Suprapubic skin (tissue), 4 donors: ENCODE measurements at regions not wholly inside any gene's neighbourhood (a gene's known extent, or its start where the extent isn't known, plus 50 kb on each side); places are given as distances from the start of the nearest gene placed in this dataset.

ENCODE experiments used
- DNase-seq, 2 donors: peaks; one replicate each; pipeline ENCODE4 v3.0.0-alpha.2; 2019; ENCODE audit warnings: low spot score in 2 of 2
- H3K27ac ChIP-seq: fragments of 200-600 bp; sonication (generic); one replicate; pipeline ENCODE4 v1.5.1; 2019
- H3K27me3 ChIP-seq: fragments of 200-600 bp; sonication (generic); one replicate; pipeline ENCODE4 v1.5.1; 2019
- H3K36me3 ChIP-seq: fragments of 200-600 bp; sonication (generic); one replicate; pipeline ENCODE4 v1.5.1; 2019
- H3K4me1 ChIP-seq: fragments of 200-600 bp; sonication (generic); one replicate; pipeline ENCODE4 v1.5.1; 2019
- H3K4me3 ChIP-seq: fragments of 200-600 bp; sonication (generic); one replicate; pipeline ENCODE4 v1.5.1; 2019; ENCODE audit warnings: mild to moderate bottlenecking
- H3K9me3 ChIP-seq: fragments of 200-600 bp; sonication (generic); one replicate; pipeline ENCODE4 v1.5.1; 2019
- CTCF ChIP-seq, 2 donors: fragments of 200-600 bp in 1 of 2; fragments of 450-650 bp in 1 of 2; sonication (generic) in 1 of 2; IDR thresholded peaks; one replicate each; pipeline ENCODE4 v1.5.1; 2016 to 2019; ENCODE audit warnings: antibody characterized with exemption in 2 of 2, mild to moderate bottlenecking in 1 of 2, moderate library complexity in 1 of 2
- EP300 ChIP-seq: sonication (generic); formaldehyde crosslinking; IDR thresholded peaks from one replicate; pipeline ENCODE4 v1.6.1; 2017; ENCODE audit warnings: antibody characterized with exemption
- POLR2A ChIP-seq, 2 donors: fragments of 450-650 bp; IDR thresholded peaks; one replicate each; pipeline ENCODE4 v1.6.1; 2017; ENCODE audit warnings: antibody characterized with exemption in 2 of 2, mild to moderate bottlenecking in 2 of 2, moderate library complexity in 2 of 2
- POLR2AphosphoS5 ChIP-seq, 3 donors: sonication (generic); formaldehyde crosslinking; IDR thresholded peaks; one replicate each; pipeline ENCODE4 v1.6.1; 2017; ENCODE audit warnings: antibody characterized with exemption in 3 of 3
- WGBS: methylation state at CpG from one replicate; pipeline ENCODE4 v1.1.5; 2018; 5-methylcytosine and 5-hydroxymethylcytosine counted together

GRCh38 chr6:40848038-40848437 is 191.0 kb downstream of the UNC5CL start:
- no peaks in the 10 kb centered on the region for H3K9me3 ChIP-seq
- 63% methylated on average over 5 of the region's 5 CpGs for WGBS
- H3K4me3 ChIP-seq: no peak overlapping the region
- H3K4me1 ChIP-seq: no peaks in the 10 kb centered on the region
- no peak for DNase-seq
- H3K27me3 ChIP-seq: peaks cover 3% of the 10 kb centered on the region
- H3K36me3 ChIP-seq: no peaks in the 10 kb centered on the region
- H3K27ac ChIP-seq: no peak overlapping the region
- TF ChIP-seq CTCF (IDR thresholded peaks at IDR 0.05) (no peak), POLR2A (IDR thresholded peaks at IDR 0.05) (no peak), POLR2AphosphoS5 (IDR thresholded peaks at IDR 0.05) (no peak), EP300 (no peak)

- no peak overlapping the region for H3K27ac ChIP-seq
- H3K4me3 ChIP-seq: no peak overlapping the region
- H3K27me3 ChIP-seq: peaks cover 3% of the 10 kb centered on the region
- no peaks in the 10 kb centered on the region for H3K36me3 ChIP-seq
- TF ChIP-seq CTCF (IDR thresholded peaks at IDR 0.05): peak in 1 of 2 donors; percentile 30
- TF ChIP-seq POLR2AphosphoS5 (IDR thresholded peaks at IDR 0.05): no peak
- no peak for DNase-seq
- H3K4me1 ChIP-seq: no peaks in the 10 kb centered on the region
- WGBS: 49% methylated on average over 2 of the region's 2 CpGs
- no peaks in the 10 kb centered on the region for H3K9me3 ChIP-seq
Observed at GRCh38 chr6:40845553-40845952, 193.5 kb downstream of the UNC5CL start.

- 29% methylated on average over 1 of the region's 1 CpG for WGBS
- DNase-seq: no peak
- Histone ChIP-seq H3K9me3 (no peaks in the 10 kb centered on the region), H3K4me1 (no peaks in the 10 kb centered on the region), H3K27me3 (peaks cover 5% of the 10 kb centered on the region), H3K36me3 (no peaks in the 10 kb centered on the region), H3K4me3 (no peak overlapping the region), H3K27ac (no peak overlapping the region)
- no peak for TF ChIP-seq POLR2AphosphoS5 (IDR thresholded peaks at IDR 0.05)
- TF ChIP-seq EP300: no peak
- TF ChIP-seq CTCF (IDR thresholded peaks at IDR 0.05): no peak
- TF ChIP-seq POLR2A (IDR thresholded peaks at IDR 0.05): no peak
Observed at GRCh38 chr6:40844246-40844645, 194.8 kb downstream of the UNC5CL start.

GRCh38 chr6:40841721-40842120 is 197.3 kb downstream of the UNC5CL start:
- Histone ChIP-seq H3K9me3 (no peaks in the 10 kb centered on the region), H3K4me1 (no peaks in the 10 kb centered on the region), H3K4me3 (no peak overlapping the region), H3K27me3 (peaks cover 8% of the 10 kb centered on the region), H3K36me3 (no peaks in the 10 kb centered on the region), H3K27ac (no peak overlapping the region)
- DNase-seq: no peak
- TF ChIP-seq POLR2A (IDR thresholded peaks at IDR 0.05): no peak
- no peak for TF ChIP-seq POLR2AphosphoS5 (IDR thresholded peaks at IDR 0.05)
- TF ChIP-seq EP300: no peak
- TF ChIP-seq CTCF (IDR thresholded peaks at IDR 0.05): no peak
- WGBS: 93% methylated on average over 2 of the region's 2 CpGs

GRCh38 chr6:40832691-40833090 is 206.3 kb downstream of the UNC5CL start:
- no peaks in the 10 kb centered on the region for H3K9me3 ChIP-seq
- no peak for TF ChIP-seq EP300
- TF ChIP-seq POLR2AphosphoS5 (IDR thresholded peaks at IDR 0.05): no peak
- no peak for TF ChIP-seq CTCF (IDR thresholded peaks at IDR 0.05)
- TF ChIP-seq POLR2A (IDR thresholded peaks at IDR 0.05): no peak
- H3K36me3 ChIP-seq: no peaks in the 10 kb centered on the region
- DNase-seq: no peak
- 63% methylated on average over 4 of the region's 4 CpGs for WGBS
- no peak overlapping the region for H3K4me3 ChIP-seq
- H3K4me1 ChIP-seq: no peaks in the 10 kb centered on the region
- H3K27ac ChIP-seq: no peak overlapping the region
- peaks cover 10% of the 10 kb centered on the region for H3K27me3 ChIP-seq
